Activated naive CD4-positive, alpha-beta T cell treated with anti-CD3 and anti-CD28 coated beads, Interleukin-2, amount 50 U/mL, for 24 hours (primary cell): ENCODE measurements at regions not wholly inside any gene's neighbourhood (a gene's known extent, or its start where the extent isn't known, plus 50 kb on each side); places are given as distances from the start of the nearest gene placed in this dataset.

ENCODE experiments used
- H3K27ac Mint-ChIP-seq: one replicate; pipeline ENCODE4 v1.8.0; 2021; ENCODE audit warnings: mild to moderate bottlenecking, mixed read lengths
- H3K27me3 Mint-ChIP-seq: one replicate; pipeline ENCODE4 v1.8.0; 2021; ENCODE audit warnings: mixed read lengths
- H3K36me3 Mint-ChIP-seq: one replicate; pipeline ENCODE4 v1.8.0; 2021; ENCODE audit warnings: mixed read lengths
- H3K4me1 Mint-ChIP-seq: one replicate; pipeline ENCODE4 v1.8.0; 2021; ENCODE audit warnings: mixed read lengths
- H3K4me3 Mint-ChIP-seq: one replicate; pipeline ENCODE4 v1.8.0; 2021; ENCODE audit warnings: mild to moderate bottlenecking, mixed read lengths
- H3K9me3 Mint-ChIP-seq: one replicate; pipeline ENCODE4 v1.8.0; 2021; ENCODE audit warnings: mixed read lengths

DNA sequence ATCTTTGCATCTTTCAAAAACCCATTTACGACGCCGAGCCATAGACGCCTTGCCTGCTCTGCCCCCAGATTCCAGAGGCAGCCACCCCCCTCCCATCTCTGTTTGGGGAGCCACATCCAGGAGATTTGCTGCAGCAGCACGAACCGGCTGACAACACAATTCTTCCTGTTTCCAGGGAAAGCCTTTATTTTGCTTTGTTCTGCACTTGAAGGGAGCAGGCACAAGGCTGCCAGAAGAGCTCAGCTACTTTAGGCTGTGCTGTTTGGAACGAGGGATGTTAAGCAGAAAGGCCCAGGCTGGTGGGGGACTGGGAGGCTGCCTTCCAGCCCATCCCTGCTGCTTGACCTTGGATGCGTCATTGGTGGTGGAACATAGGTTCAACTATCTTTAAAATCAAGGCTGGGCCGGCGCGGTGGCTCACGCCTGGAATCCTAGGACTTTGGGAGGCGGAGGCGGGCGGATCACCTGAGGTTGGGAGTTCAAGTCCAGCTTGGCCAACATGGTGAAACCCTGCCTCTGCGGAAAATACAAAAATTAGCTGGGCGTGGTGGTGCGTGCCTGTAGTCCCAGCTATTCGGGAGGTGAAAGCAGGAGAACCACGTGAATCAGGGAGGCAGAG, 243.9 kb downstream of the MIAT start:
- peaks cover 13% of the 10 kb centered on the region for H3K36me3 Mint-ChIP-seq
- H3K4me1 Mint-ChIP-seq, result peaks cover 22% of the 10 kb centered on the region
- H3K27me3 Mint-ChIP-seq, result peaks cover 29% of the 10 kb centered on the region
- H3K4me3 Mint-ChIP-seq, result no peak overlapping the region
- H3K27ac Mint-ChIP-seq, result no peak overlapping the region
- H3K9me3 Mint-ChIP-seq, result no peaks in the 10 kb centered on the region

DNA sequence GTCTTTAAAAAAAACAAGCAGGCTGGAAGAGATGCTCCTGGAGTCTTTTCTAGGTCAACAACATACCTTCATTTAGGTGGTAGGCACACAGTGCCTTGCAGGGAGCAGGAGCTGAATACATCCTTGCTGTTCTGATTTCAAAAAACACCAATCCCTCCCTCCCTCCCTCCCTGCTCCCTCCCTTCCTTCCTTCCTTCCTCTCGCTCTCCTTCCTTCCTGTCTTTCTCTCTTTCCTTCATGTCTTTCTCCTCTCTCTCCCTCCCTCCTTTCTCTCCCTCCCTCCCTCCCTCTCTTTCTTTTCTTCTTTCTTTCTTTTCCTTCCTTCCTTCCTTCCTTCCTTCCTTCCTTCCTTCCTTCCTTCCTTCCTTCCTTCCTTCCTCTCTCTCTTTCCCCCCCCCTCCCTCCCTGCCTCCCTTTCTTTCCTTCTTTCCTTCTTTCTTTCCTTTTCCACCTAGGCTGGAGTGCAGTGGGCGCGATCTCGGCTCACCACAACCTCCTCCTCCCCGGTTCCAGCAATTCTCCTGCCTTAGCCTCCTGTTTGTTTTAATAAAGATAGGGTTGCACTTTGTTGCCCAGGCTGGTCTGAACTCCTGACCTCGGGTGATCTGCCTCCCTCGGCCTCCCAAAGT, 245.1 kb downstream of the MIAT start:
- peaks cover 15% of the 10 kb centered on the region for H3K36me3 Mint-ChIP-seq
- peak overlapping the region; percentile 81 for H3K4me3 Mint-ChIP-seq
- no peaks in the 10 kb centered on the region for H3K9me3 Mint-ChIP-seq
- peaks cover 22% of the 10 kb centered on the region for H3K4me1 Mint-ChIP-seq
- H3K27me3 Mint-ChIP-seq, result peaks cover 22% of the 10 kb centered on the region
- no peak overlapping the region for H3K27ac Mint-ChIP-seq

DNA sequence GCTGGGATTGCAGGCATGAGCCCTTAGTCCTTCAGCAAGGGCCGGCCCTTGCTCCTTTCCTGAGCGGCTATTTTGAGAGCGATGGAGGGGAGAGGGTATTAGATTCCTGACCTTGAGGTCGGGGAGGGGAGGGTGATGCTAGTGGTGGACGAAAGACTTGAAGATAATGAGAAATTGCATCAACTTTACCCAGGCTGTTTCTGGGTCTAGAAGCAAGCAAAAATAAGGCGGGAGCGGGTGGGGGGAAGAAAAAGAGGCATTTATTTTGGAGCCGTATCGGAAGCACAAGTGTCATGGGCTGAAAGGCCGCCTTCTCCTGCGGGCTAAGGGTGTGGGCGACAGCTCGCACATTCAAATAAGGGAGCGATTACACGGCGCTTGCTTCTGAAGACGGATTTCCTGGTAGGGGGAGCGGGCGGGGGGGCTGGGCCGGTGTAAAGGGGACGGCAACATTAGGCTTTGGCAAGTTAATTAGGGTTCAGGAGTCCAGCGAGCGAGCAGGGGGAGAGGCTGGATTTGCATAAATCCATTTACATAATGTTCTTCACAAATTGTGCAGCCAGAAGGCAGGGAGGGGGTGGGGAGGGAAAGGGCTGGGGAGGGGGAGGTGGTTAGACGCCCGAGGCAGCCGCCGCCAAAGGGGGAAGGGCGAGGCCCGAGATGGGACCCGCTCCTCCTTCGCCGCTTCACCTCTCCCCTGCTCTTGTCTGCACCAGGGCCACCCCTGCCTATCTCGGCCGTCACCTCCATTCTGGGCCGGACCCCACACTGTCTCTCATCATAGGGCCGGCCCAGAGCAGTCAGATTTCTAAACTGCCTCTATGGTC, 245.9 kb downstream of the MIAT start:
- H3K27ac Mint-ChIP-seq, result no peak overlapping the region
- peaks cover 22% of the 10 kb centered on the region for H3K27me3 Mint-ChIP-seq
- H3K4me1 Mint-ChIP-seq, result peaks cover 22% of the 10 kb centered on the region
- no peaks in the 10 kb centered on the region for H3K9me3 Mint-ChIP-seq
- peaks cover 15% of the 10 kb centered on the region for H3K36me3 Mint-ChIP-seq
- peak overlapping the region; percentile 81 for H3K4me3 Mint-ChIP-seq

DNA sequence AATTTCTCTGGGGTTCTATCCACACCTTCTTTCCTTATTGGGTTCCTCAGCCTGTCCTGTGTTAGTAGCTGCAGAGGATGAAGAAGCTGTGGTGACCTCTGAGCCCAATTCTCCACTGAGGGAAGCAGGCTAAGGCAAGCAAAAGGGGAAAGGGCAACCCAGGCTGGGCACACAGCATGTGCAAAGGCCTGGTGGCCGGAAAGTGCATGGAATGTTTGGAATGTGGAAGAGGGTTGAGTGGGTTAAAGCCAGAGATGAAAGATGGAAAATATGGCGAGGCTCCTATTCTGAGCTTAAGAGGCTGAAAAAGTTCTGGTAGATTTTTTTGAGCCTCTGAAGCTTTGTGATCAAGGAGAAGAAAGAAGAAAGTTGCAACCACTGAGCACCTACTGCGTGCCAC, 247.1 kb downstream of the MIAT start:
- Mint-ChIP-seq H3K4me1 (peaks cover 22% of the 10 kb centered on the region), H3K27ac (no peak overlapping the region), H3K36me3 (peaks cover 19% of the 10 kb centered on the region), H3K27me3 (peaks cover 16% of the 10 kb centered on the region), H3K4me3 (no peak overlapping the region), H3K9me3 (no peaks in the 10 kb centered on the region)

- no peaks in the 10 kb centered on the region for H3K9me3 Mint-ChIP-seq
- peaks cover 22% of the 10 kb centered on the region for H3K4me1 Mint-ChIP-seq
- no peak overlapping the region for H3K27ac Mint-ChIP-seq
- peaks cover 19% of the 10 kb centered on the region for H3K36me3 Mint-ChIP-seq
- no peak overlapping the region for H3K4me3 Mint-ChIP-seq
- peaks cover 16% of the 10 kb centered on the region for H3K27me3 Mint-ChIP-seq
Measured at GRCh38 chr22:26905076-26905475, 247.7 kb downstream of the MIAT start.

GRCh38 chr22:26905640-26906039, 248.3 kb downstream of the MIAT start:
- H3K4me1 Mint-ChIP-seq, result peaks cover 21% of the 10 kb centered on the region
- H3K9me3 Mint-ChIP-seq, result no peaks in the 10 kb centered on the region
- peaks cover 11% of the 10 kb centered on the region for H3K27me3 Mint-ChIP-seq
- no peak overlapping the region for H3K4me3 Mint-ChIP-seq
- H3K27ac Mint-ChIP-seq, result peak overlapping the region; percentile 2
- peaks cover 17% of the 10 kb centered on the region for H3K36me3 Mint-ChIP-seq

DNA sequence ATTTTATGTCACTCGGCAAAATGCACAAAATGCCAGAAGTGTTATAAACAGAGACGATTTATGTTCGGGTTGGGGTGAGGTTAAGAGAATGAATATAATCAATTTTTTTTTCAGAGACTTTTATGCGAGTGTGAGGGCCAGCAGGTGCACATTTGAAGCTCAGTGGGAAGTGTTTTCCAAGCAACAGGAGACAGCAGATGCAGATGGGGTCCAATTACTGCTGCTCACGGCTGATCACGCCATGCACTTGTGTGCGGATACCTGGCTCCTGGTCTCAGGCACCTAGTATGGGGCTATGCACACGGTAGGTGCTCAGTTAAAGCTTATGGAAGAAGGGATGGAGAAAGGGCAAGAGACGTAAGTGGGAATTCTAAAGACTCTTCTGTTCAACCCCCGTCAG, 249.1 kb downstream of the MIAT start:
- peaks cover 18% of the 10 kb centered on the region for H3K4me1 Mint-ChIP-seq
- no peaks in the 10 kb centered on the region for H3K9me3 Mint-ChIP-seq
- H3K27ac Mint-ChIP-seq, result no peak overlapping the region
- no peak overlapping the region for H3K4me3 Mint-ChIP-seq
- peaks cover 17% of the 10 kb centered on the region for H3K36me3 Mint-ChIP-seq
- H3K27me3 Mint-ChIP-seq, result peaks cover 8% of the 10 kb centered on the region

- H3K9me3 Mint-ChIP-seq, result no peaks in the 10 kb centered on the region
- H3K27ac Mint-ChIP-seq, result no peak overlapping the region
- peaks cover 17% of the 10 kb centered on the region for H3K36me3 Mint-ChIP-seq
- peaks cover 8% of the 10 kb centered on the region for H3K27me3 Mint-ChIP-seq
- no peak overlapping the region for H3K4me3 Mint-ChIP-seq
- peaks cover 18% of the 10 kb centered on the region for H3K4me1 Mint-ChIP-seq
Measured at GRCh38 chr22:26907366-26907765, 250.0 kb downstream of the MIAT start.

GRCh38 chr22:26910845-26911244, 253.5 kb downstream of the MIAT start:
- H3K4me3 Mint-ChIP-seq, result no peak overlapping the region
- no peaks in the 10 kb centered on the region for H3K4me1 Mint-ChIP-seq
- H3K27ac Mint-ChIP-seq, result no peak overlapping the region
- no peaks in the 10 kb centered on the region for H3K9me3 Mint-ChIP-seq
- H3K36me3 Mint-ChIP-seq, result peaks cover 17% of the 10 kb centered on the region
- peaks cover 3% of the 10 kb centered on the region for H3K27me3 Mint-ChIP-seq

GRCh38 chr22:26912655-26913345, 255.4 kb downstream of the MIAT start:
- no peaks in the 10 kb centered on the region for H3K4me1 Mint-ChIP-seq
- no peak overlapping the region for H3K27ac Mint-ChIP-seq
- H3K9me3 Mint-ChIP-seq, result no peaks in the 10 kb centered on the region
- no peak overlapping the region for H3K4me3 Mint-ChIP-seq
- peaks cover 3% of the 10 kb centered on the region for H3K27me3 Mint-ChIP-seq
- H3K36me3 Mint-ChIP-seq, result peaks cover 12% of the 10 kb centered on the region

DNA sequence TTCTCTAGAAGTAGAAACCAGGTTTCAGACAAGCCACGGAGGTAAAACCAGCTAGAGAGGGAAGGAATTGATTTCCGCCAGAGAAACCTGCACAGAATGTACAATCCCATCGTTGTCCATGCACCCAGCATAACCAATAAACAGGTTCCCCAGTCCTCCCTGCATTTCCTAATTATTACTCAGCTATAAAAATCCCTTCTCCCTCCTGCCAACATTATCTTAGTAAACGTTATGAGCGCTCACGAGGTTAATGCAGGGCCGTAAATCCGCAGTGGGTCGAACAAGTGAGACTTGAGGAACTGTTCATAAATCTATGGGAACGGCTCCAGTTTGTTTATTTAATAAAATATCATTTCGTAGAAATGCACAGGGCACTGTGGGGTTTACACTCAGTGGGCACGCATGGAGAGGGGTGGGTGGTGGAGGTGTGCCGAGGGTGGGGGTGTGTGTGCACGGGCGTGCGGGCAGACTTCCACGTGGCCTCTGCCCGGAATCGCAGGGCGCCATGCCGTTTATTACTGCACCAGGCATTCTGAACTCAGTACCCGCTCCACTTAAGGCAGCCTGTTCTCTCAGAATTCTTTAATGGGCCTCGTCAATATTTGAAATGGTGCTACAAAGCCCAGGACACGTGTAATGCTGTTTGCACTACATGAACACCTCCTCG, 257.3 kb downstream of the MIAT start:
- Mint-ChIP-seq H3K27me3 (peaks cover 3% of the 10 kb centered on the region), H3K4me1 (no peaks in the 10 kb centered on the region), H3K36me3 (peaks cover 2% of the 10 kb centered on the region), H3K4me3 (no peak overlapping the region), H3K27ac (no peak overlapping the region), H3K9me3 (no peaks in the 10 kb centered on the region)

DNA sequence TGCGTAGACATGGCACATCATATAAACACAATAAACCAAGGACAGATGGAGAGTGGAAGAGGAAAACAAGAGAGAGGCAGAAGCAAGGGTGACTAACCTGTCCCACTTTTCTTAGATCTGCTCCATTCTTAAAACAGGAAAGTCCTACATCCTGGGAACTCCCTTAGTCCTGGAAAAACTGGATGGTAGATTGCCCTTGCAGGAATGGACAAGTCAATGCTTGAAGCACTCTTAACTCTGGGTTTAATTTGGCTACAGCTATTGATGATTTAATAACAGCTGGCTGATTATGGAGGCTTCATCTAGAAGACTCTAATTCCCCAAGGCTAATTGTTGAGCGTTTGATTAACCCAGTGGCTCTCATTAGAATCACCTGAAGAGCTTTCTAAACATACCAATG, 258.8 kb downstream of the MIAT start:
- Mint-ChIP-seq H3K36me3 (no peaks in the 10 kb centered on the region), H3K27ac (no peak overlapping the region), H3K9me3 (no peaks in the 10 kb centered on the region), H3K4me1 (no peaks in the 10 kb centered on the region), H3K4me3 (no peak overlapping the region), H3K27me3 (peaks cover 3% of the 10 kb centered on the region)

GRCh38 chr22:26918226-26918625, 260.8 kb downstream of the MIAT start:
- Mint-ChIP-seq H3K9me3 (no peaks in the 10 kb centered on the region), H3K27me3 (peaks cover 1% of the 10 kb centered on the region), H3K4me3 (no peak overlapping the region), H3K36me3 (no peaks in the 10 kb centered on the region), H3K27ac (no peak overlapping the region), H3K4me1 (no peaks in the 10 kb centered on the region)

DNA sequence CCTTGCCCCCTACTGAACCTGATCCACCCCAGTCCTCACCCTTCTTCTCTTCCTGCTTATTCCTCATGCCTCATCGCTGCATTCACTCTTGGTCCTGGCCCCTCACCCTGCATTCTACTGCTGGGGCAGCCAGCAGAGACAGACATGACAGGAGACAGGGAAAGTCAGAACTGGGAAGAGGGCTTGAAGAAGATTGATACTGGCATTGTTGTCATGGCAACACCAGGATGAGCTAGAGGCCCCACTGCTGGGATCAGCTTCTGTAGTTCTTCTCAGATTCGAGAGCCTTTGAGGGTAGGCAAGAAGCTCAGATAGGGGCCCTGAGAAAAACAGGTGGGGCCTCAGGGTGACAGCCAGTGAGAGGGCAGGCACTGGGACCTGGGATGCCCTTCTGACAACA, 264.3 kb downstream of the MIAT start:
- Mint-ChIP-seq H3K4me1 (no peaks in the 10 kb centered on the region), H3K27ac (no peak overlapping the region), H3K9me3 (no peaks in the 10 kb centered on the region), H3K36me3 (no peaks in the 10 kb centered on the region), H3K4me3 (no peak overlapping the region), H3K27me3 (no peaks in the 10 kb centered on the region)

- no peaks in the 10 kb centered on the region for H3K9me3 Mint-ChIP-seq
- H3K27me3 Mint-ChIP-seq, result no peaks in the 10 kb centered on the region
- H3K27ac Mint-ChIP-seq, result no peak overlapping the region
- no peaks in the 10 kb centered on the region for H3K4me1 Mint-ChIP-seq
- no peaks in the 10 kb centered on the region for H3K36me3 Mint-ChIP-seq
- H3K4me3 Mint-ChIP-seq, result no peak overlapping the region
Measured at GRCh38 chr22:26922806-26923205, 265.4 kb downstream of the MIAT start.
